IMR-90 (cell line): ENCODE measurements at regions not wholly inside any gene's neighbourhood (a gene's known extent, or its start where the extent isn't known, plus 50 kb on each side); places are given as distances from the start of the nearest gene placed in this dataset.

Experiments used
- ATAC-seq: fragments of 200-7000 bp; cut with Tn5 transposase; 2 replicates; pipeline ENCODE4 v1.9.1; 2020; ENCODE audit warnings: low read depth, mild to moderate bottlenecking, moderate library complexity
- BruUV-seq: library from RNA; stranded (reverse); fragments of 400-500 nt; replicated peaks from 2 replicates; lab custom pipeline; 2021; lab: Mats Ljungman, UMichigan
- CTCF ChIA-PET: fragments of 300-600 bp; formaldehyde crosslinking; extraction: SDS; loops from one replicate; lab custom pipeline; 2021; ENCODE audit warnings: antibody characterized with exemption; lab: Yijun Ruan, JAX
- POLR2A ChIA-PET: fragments of 300-600 bp; sonication (Branson Sonifier 250); formaldehyde crosslinking; loops from one replicate; lab custom pipeline; 2022; ENCODE audit warnings: antibody characterized with exemption; ENCODE audit not compliant: unreplicated experiment; lab: Charles Lee
- DNase-seq: peaks from one replicate; pipeline ENCODE4 v3.0.0; 2013
- H2AFZ ChIP-seq: replicated peaks from 2 replicates; pipeline ENCODE3; 2013; ENCODE audit warnings: low read length, mild to moderate bottlenecking; ENCODE audit not compliant: poor library complexity
- H2AK5ac ChIP-seq: 2 replicates; pipeline ENCODE4 v1.6.1; 2013; ENCODE audit warnings: low read depth, low read length, inconsistent platforms
- H2AK9ac ChIP-seq: replicated peaks from 2 replicates; pipeline ENCODE3; 2013; ENCODE audit warnings: mild to moderate bottlenecking, low read depth, low read length, moderate library complexity; ENCODE audit not compliant: poor library complexity
- H2BK120ac ChIP-seq: 2 replicates; pipeline ENCODE4 v1.6.1; 2013; ENCODE audit warnings: low read depth, low read length, inconsistent platforms
- H2BK15ac ChIP-seq: 3 replicates; pipeline ENCODE4 v1.6.1; 2013; ENCODE audit warnings: low read depth, low read length, inconsistent platforms
- H2BK20ac ChIP-seq: 2 replicates; pipeline ENCODE4 v1.6.1; 2013; ENCODE audit warnings: low read depth, mild to moderate bottlenecking, inconsistent platforms, low read length, moderate library complexity
- H2BK5ac ChIP-seq: 2 replicates; pipeline ENCODE4 v1.6.1; 2013; ENCODE audit warnings: mild to moderate bottlenecking, low read depth, low read length, inconsistent platforms; ENCODE audit not compliant: poor library complexity, severe bottlenecking
- H3K14ac ChIP-seq: replicated peaks from 2 replicates; pipeline ENCODE4 v1.6.1; 2013; ENCODE audit warnings: low read depth, low read length, inconsistent platforms
- H3K18ac ChIP-seq: 2 replicates; pipeline ENCODE4 v1.6.1; 2013; ENCODE audit warnings: low read depth, low read length, control low read depth
- H3K23ac ChIP-seq: 2 replicates; pipeline ENCODE4 v1.6.1; 2013; ENCODE audit warnings: low read depth, low read length, inconsistent platforms
- H3K27ac ChIP-seq: 2 replicates; pipeline ENCODE4 v1.5.1; 2013; ENCODE audit warnings: mild to moderate bottlenecking, control low read depth, low read length; ENCODE audit not compliant: insufficient read depth
- H3K27me3 ChIP-seq: 2 replicates; pipeline ENCODE4 v1.6.1; 2013; ENCODE audit warnings: low read length; ENCODE audit not compliant: control insufficient read depth, insufficient read depth
- H3K36me3 ChIP-seq: 2 replicates; pipeline ENCODE4 v1.6.1; 2013; ENCODE audit warnings: low read length, mixed read lengths; ENCODE audit not compliant: control insufficient read depth, insufficient read depth
- H3K4ac ChIP-seq: 2 replicates; pipeline ENCODE4 v1.6.1; 2013; ENCODE audit warnings: low read depth, low read length, inconsistent platforms
- H3K4me1 ChIP-seq: 2 replicates; pipeline ENCODE4 v1.6.1; 2013; ENCODE audit warnings: low read length, mixed read lengths; ENCODE audit not compliant: control insufficient read depth, insufficient read depth
- H3K4me2 ChIP-seq: 2 replicates; pipeline ENCODE4 v1.6.1; 2013; ENCODE audit warnings: low read depth, mild to moderate bottlenecking, control low read depth, low read length, moderate library complexity
- H3K4me3 ChIP-seq: 2 replicates; pipeline ENCODE4 v1.5.1; 2013; ENCODE audit warnings: low read depth, mild to moderate bottlenecking, control low read depth, low read length, moderate library complexity; ENCODE audit not compliant: insufficient read depth
- H3K56ac ChIP-seq: 2 replicates; pipeline ENCODE4 v1.6.1; 2013; ENCODE audit warnings: low read length, inconsistent platforms; ENCODE audit not compliant: insufficient read depth; ENCODE audit errors: extremely low read depth
- H3K79me1 ChIP-seq, 2 experiments: 2 replicates each; pipeline ENCODE4 v1.6.1; 2013; ENCODE audit warnings: low read length in 2 of 2, inconsistent platforms in 1 of 2, low read depth in 1 of 2
- H3K9ac ChIP-seq: 2 replicates; pipeline ENCODE4 v1.6.1; 2013; ENCODE audit warnings: low read depth, low read length, control low read depth
- H3K9me1 ChIP-seq: 2 replicates; pipeline ENCODE4 v1.6.1; 2013; ENCODE audit warnings: low read length, inconsistent platforms; ENCODE audit not compliant: insufficient read depth
- H3K9me3 ChIP-seq: 2 replicates; pipeline ENCODE4 v1.6.1; 2013; ENCODE audit warnings: low read length; ENCODE audit not compliant: control insufficient read depth, insufficient read depth
- H4K20me1 ChIP-seq: 2 replicates; pipeline ENCODE4 v1.6.1; 2013; ENCODE audit warnings: low read length, inconsistent platforms; ENCODE audit not compliant: insufficient read depth
- H4K5ac ChIP-seq: 2 replicates; pipeline ENCODE4 v1.6.1; 2013; ENCODE audit warnings: mild to moderate bottlenecking, low read depth, low read length, control low read depth
- H4K8ac ChIP-seq, 2 experiments: 2 replicates each; pipeline ENCODE4 v1.6.1; 2013; ENCODE audit warnings: low read depth in 2 of 2, low read length in 2 of 2, control low read depth in 1 of 2, inconsistent platforms in 1 of 2
- H4K91ac ChIP-seq: 2 replicates; pipeline ENCODE4 v1.6.1; 2013; ENCODE audit warnings: low read depth, low read length, inconsistent platforms; ENCODE audit not compliant: insufficient read depth
- BHLHE40 ChIP-seq: fragments of 150-350 bp; IDR thresholded peaks from 2 replicates; pipeline ENCODE4 v1.6.1; 2016; ENCODE audit warnings: mild to moderate bottlenecking, low read depth, low read length
- CHD1 ChIP-seq: IDR thresholded peaks from 2 replicates; pipeline ENCODE4 v1.6.1; 2012; ENCODE audit warnings: low read depth, low read length, improper control_type of control experiment
- FOS ChIP-seq: fragments of 150-350 bp; IDR thresholded peaks from 2 replicates; pipeline ENCODE4 v1.6.1; 2016; ENCODE audit warnings: low read depth, low read length
- MAFK ChIP-seq: IDR thresholded peaks from 2 replicates; pipeline ENCODE4 v1.6.1; 2012; ENCODE audit warnings: low read depth, low read length, improper control_type of control experiment
- MAZ ChIP-seq: IDR thresholded peaks from 2 replicates; pipeline ENCODE4 v1.6.1; 2012; ENCODE audit warnings: low read depth, mild to moderate bottlenecking, low read length, improper control_type of control experiment, moderate library complexity, borderline replicate concordance
- MXI1 ChIP-seq: IDR thresholded peaks from 2 replicates; pipeline ENCODE4 v1.6.1; 2012; ENCODE audit warnings: low read depth, mild to moderate bottlenecking, low read length, moderate library complexity, borderline replicate concordance
- NFE2L2 ChIP-seq: fragments of 150-350 bp; IDR thresholded peaks from 2 replicates; pipeline ENCODE4 v1.6.1; 2016; ENCODE audit warnings: low read depth, mild to moderate bottlenecking, low read length
- RAD21 ChIP-seq: IDR thresholded peaks from 2 replicates; pipeline ENCODE4 v1.6.1; 2012; ENCODE audit warnings: low read length, improper control_type of control experiment
- RFX5 ChIP-seq: IDR thresholded peaks from 2 replicates; pipeline ENCODE4 v1.8.0; 2012; ENCODE audit warnings: low read depth, mild to moderate bottlenecking, low read length, moderate library complexity
- WGBS, 2 experiments: methylation state at CpG; one replicate each; pipeline versions ENCODE4 v1.1.5 to v1.1.7; 2013; ENCODE audit warnings: missing lambda C conversion rate in 2 of 2; ENCODE audit not compliant: insufficient read length in 1 of 2; ENCODE audit errors: extremely low coverage in 2 of 2; 5-methylcytosine and 5-hydroxymethylcytosine counted together
- dilution Hi-C: fragments of 300-500 bp; cut with HindIII; formaldehyde crosslinking; loops from one replicate; pipeline ENCODE4 v1.14.3; 2018; ENCODE audit warnings: low sequenced_read_pairs; ENCODE audit not compliant: unreplicated experiment
- in situ Hi-C: fragments of 300-500 bp; cut with MboI; formaldehyde crosslinking; loops from 3 replicates; pipeline ENCODE4 v1.14.3; 2019; ENCODE audit warnings: low sequenced_read_pairs, inconsistent platforms, mixed read lengths
- intact Hi-C: fragments of 100-400 bp; cut with micrococcal nuclease; formaldehyde crosslinking; loops from 2 replicates; pipeline ENCODE4 v1.10.0; 2022
- TF ChIP-seq, protein P1 (sequence below): fragments of 150-350 bp; IDR thresholded peaks from 2 replicates; pipeline ENCODE4 v1.6.1; 2016; ENCODE audit warnings: low read depth, mild to moderate bottlenecking, low read length, moderate library complexity, borderline replicate concordance

GRCh38 chr5:68919988-68920490, 173.8 kb upstream of the SLC30A5 start:
- Histone ChIP-seq H2AFZ (no peak overlapping the region), H3K4me3 (no peak overlapping the region), H3K4ac (no peak overlapping the region), H3K9ac (no peak overlapping the region), H2BK120ac (no peak overlapping the region), H2AK9ac (no peak overlapping the region), H3K27ac (no peak overlapping the region), H3K4me1 (no peaks in the 10 kb centered on the region), H2BK5ac (no peak overlapping the region), H3K18ac (no peak overlapping the region), H3K56ac (no peak overlapping the region), H4K91ac (no peak overlapping the region), H4K20me1 (no peaks in the 10 kb centered on the region), H3K23ac (no peak overlapping the region), H3K36me3 (no peaks in the 10 kb centered on the region), H3K4me2 (no peak overlapping the region), H3K9me1 (no peaks in the 10 kb centered on the region), H3K27me3 (no peaks in the 10 kb centered on the region), H4K8ac (no peak overlapping the region), H2BK20ac (no peak overlapping the region), H2AK5ac (no peak overlapping the region), H2BK15ac (no peak overlapping the region), H3K14ac (no peak overlapping the region), H4K5ac (no peak overlapping the region), H3K79me1 (no peaks in the 10 kb centered on the region), H3K9me3 (no peaks in the 10 kb centered on the region)
- in situ Hi-C loops: no loop called here
- TF ChIP-seq BHLHE40 (no peak), MAZ (no peak), RAD21 (no peak), NFE2L2 (no peak), RFX5 (no peak), FOS (no peak), MAFK (no peak), CHD1 (no peak), MXI1 (no peak)
- TF ChIP-seq, protein P1, sequence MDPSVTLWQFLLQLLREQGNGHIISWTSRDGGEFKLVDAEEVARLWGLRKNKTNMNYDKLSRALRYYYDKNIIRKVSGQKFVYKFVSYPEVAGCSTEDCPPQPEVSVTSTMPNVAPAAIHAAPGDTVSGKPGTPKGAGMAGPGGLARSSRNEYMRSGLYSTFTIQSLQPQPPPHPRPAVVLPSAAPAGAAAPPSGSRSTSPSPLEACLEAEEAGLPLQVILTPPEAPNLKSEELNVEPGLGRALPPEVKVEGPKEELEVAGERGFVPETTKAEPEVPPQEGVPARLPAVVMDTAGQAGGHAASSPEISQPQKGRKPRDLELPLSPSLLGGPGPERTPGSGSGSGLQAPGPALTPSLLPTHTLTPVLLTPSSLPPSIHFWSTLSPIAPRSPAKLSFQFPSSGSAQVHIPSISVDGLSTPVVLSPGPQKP: no peak
- CTCF ChIA-PET: no interaction called here
- no peak for DNase-seq
- ATAC-seq: no peak
- intact Hi-C loops: no loop called here
- POLR2A ChIA-PET: no interaction called here
- dilution Hi-C loops: no loop called here
- no TSS peak for BruUV-seq
- whole genome bisulfite sequencing, 2 experiments: no CpG with 5 or more reads among the region's 3 CpGs
